ENCODE measurements at regions not wholly inside any gene's neighbourhood (a gene's known extent, or its start where the extent isn't known, plus 50 kb on each side); places are given as distances from the start of the nearest gene placed in this dataset.

DNA sequence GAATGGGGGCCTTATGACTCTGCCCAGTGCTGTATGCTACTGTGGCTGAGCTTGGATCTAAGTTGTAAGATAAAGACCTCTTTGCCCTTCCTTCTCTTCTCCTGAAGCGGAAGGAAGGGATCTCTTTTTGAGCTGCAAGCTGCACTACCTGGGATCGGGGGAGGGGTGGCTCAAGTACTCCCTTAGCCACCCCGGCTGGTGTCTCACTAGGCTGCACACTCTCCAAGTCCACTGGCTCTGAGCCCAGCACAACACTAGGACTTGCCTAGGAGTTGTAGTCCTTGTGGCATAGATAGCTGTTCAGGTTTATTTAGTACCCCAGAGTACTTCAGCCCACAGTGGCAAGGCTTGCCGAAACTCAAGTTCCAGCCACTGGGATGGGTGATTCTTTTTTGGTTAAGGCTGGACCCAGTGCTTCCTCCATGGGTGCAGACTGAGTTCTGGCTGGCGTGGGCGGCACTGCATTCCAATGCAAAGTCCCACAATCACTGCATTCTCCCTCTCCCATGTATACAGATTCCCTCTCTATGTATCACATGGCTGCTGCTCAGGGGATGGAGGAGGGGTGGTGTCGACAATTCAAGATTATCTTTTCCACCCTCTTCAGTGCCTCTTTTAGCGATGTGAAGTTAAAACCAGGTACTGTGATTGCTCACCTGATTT, 76.2 kb upstream of the SLC25A13 start:
- no peak overlapping the region for H3K4me3 Mint-ChIP-seq
- no peaks in the 10 kb centered on the region for H3K9me3 Mint-ChIP-seq
- H3K4me1 Mint-ChIP-seq, result no peaks in the 10 kb centered on the region
- CTCF ChIA-PET, result no interaction called here
- peaks cover 16% of the 10 kb centered on the region for H3K27me3 Mint-ChIP-seq
- H3K36me3 Mint-ChIP-seq, result no peaks in the 10 kb centered on the region
- H3K27ac Mint-ChIP-seq, result no peak overlapping the region
- no peak for DNase-seq

DNA sequence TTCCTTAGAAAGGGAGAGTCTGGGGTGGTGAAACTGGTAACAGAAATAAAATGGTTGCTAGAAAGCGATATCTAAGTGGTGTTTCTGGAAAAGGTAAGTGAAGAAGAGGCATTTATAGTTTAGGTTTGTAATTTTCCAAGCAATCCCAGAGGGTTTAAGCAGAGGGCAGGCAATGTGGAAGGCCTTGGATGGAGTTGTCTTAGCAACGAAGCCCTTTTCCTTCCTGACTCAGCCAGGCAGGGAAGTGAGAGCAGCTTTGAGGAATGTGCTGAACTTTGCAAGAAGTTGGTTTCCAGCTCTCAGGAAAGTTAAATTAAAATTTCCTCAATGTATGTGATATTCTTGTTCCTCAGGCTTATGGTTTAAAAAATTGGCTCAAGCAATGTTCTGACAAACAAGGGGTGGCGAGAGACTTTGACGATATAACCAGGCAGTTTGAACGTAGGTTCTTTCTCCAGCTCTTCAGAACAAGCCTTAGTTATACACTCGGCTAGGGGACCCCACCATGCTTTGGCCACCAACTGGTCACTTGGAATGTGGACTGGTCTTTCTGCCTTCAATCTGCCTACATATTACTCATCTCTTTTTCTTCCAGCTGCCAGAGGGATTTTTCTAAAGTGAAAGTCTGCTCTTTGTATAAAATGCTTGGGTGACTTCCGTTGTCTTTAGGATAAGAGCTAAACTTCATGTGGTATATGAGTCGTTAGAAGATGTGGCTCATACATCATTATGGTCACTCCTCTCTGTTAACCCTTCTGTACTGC, 66.9 kb upstream of the SLC25A13 start:
- no peaks in the 10 kb centered on the region for H3K4me1 Mint-ChIP-seq
- no peaks in the 10 kb centered on the region for H3K9me3 Mint-ChIP-seq

DNA sequence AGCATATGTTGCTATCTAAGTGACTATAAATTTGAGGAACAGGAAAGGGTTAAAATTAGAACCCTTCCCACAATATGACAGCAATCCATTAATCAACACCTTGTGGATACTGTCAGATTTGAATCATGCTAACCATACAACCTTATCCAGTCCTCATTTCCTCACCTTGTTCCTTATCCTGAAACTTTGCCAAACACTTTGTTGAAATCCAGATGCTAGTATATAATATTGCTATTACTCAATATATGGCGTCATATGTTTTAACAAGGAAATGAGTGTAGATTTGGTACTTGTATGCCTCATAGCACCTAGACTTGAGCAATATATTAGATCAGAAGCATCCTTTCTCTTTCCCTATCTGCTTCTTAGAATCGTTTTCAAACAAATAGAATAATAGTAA, 66.3 kb upstream of the SLC25A13 start:
- no peaks in the 10 kb centered on the region for H3K36me3 Mint-ChIP-seq
- peaks cover 4% of the 10 kb centered on the region for H3K27me3 Mint-ChIP-seq
- CTCF ChIA-PET, result no interaction called here
- no peaks in the 10 kb centered on the region for H3K4me1 Mint-ChIP-seq
- no peak for DNase-seq
- H3K9me3 Mint-ChIP-seq, result no peaks in the 10 kb centered on the region
- no peak overlapping the region for H3K27ac Mint-ChIP-seq
- no peak overlapping the region for H3K4me3 Mint-ChIP-seq

More for the DNA sequence above, 66.9 kb upstream of the SLC25A13 start:
- no peak for DNase-seq
- Mint-ChIP-seq H3K27ac (no peak overlapping the region), H3K36me3 (no peaks in the 10 kb centered on the region), H3K27me3 (peaks cover 4% of the 10 kb centered on the region), H3K4me3 (no peak overlapping the region)
- CTCF ChIA-PET, result no interaction called here

DNA sequence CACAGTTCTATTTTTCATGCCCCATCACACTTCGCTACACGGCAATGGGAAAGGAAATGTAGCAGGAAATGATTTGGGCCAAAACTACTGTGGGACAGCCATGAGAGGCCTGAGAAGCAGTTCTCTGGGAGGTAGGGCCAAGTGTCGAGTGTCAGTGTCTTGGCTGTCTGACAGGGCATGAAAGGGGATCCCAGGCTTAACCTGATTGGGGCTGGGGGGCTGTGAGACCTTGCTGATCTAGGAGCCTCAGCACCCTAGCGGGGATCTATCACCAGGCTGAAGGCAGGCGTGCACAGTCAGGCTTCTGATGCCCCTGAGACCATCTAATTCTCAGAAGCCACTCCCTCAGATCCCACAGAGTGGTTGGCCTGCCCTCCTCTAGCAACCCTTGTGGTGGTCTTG, 58.2 kb upstream of the SLC25A13 start:
- Mint-ChIP-seq H3K4me1 (no peaks in the 10 kb centered on the region), H3K36me3 (no peaks in the 10 kb centered on the region), H3K27ac (no peak overlapping the region), H3K27me3 (peaks cover 3% of the 10 kb centered on the region), H3K9me3 (no peaks in the 10 kb centered on the region), H3K4me3 (no peak overlapping the region)
- CTCF ChIA-PET, result no interaction called here
- no peak for DNase-seq

DNA sequence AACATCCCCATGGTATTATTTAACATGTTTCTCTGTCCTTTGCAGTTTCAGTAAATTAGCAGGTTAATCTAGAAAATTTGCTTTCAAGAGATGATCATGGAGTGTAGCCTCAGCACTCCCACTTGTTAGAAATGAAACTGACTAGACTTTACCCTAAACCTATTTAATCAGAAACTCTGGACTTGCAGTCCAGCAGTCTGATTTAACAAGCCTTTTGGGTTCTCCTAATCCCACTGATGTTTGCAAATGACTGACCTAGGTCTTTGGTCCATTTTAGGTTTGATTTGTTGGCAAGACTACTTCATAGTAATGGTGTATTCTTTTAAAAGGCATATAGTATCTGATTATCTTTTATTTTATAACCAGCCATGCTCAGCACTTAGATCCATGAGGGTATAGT, 55.5 kb upstream of the SLC25A13 start:
- H3K9me3 Mint-ChIP-seq, result no peaks in the 10 kb centered on the region
- H3K4me3 Mint-ChIP-seq, result no peak overlapping the region
- no peaks in the 10 kb centered on the region for H3K4me1 Mint-ChIP-seq
- no peak for DNase-seq
- no peaks in the 10 kb centered on the region for H3K36me3 Mint-ChIP-seq
- peaks cover 3% of the 10 kb centered on the region for H3K27me3 Mint-ChIP-seq
- CTCF ChIA-PET, result no interaction called here
- no peak overlapping the region for H3K27ac Mint-ChIP-seq
